NOMO-1 treated with DMSO at 0.1 percent for 48 hours (cell line): ENCODE measurements at regions not wholly inside any gene's neighbourhood (a gene's known extent, or its start where the extent isn't known, plus 50 kb on each side); places are given as distances from the start of the nearest gene placed in this dataset.
A peak's percentile ranks its signal among the peaks of the same experiment; 100 is the strongest.
"Not testable (repeated sequence)": the region's sequence is repeated elsewhere in the genome, so short reads cannot be mapped to it uniquely, and the experiment has no call there.

Source experiments
- DNase-seq: peaks from one replicate; lab custom pipeline; 2025; ENCODE audit not compliant: unreplicated experiment; lab: John Stamatoyannopoulos, UW

DNA sequence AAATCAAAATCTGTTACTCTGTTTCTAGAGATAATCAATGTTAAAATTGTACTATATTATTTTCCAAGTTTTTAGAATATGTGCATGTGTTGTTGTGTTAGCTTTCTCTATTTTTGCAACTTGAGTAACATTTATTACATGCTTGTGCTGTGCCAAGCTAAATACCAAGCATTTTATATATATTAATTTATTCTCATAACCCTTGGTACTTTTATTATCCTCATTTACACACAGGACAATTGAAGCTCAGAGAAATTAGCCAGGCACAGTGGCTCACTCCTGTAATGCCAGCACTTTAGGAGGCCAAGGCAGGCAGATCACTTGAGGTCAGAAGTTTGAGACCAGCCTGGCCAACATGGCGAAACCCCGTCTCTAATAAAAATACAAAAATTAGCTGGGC, 254.0 kb upstream of the DMRT1 start:
- no peak for DNase-seq

GRCh38 chr9:588981-589380, 252.5 kb upstream of the DMRT1 start:
- no peak for DNase-seq

GRCh38 chr9:589723-590122, 251.8 kb upstream of the DMRT1 start:
- DNase-seq = no peak

DNA sequence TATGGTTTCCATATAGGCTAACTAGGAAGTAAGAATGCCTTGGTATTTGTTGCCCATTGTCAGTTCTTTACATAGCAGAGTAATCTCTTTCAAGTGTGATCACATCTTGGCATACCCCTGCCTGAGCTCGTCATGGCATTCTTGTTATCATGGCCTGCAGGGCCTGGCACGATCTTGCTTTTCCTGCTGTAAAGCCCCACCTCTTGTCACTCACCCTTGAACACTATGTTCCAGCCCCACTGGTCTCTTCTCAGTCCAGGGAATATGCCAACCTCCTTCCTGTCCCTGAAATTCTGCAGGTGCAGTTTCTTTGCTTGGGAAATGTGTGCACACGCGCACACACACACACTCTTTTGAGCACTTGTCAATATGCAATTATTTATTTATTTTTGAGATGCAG, 250.2 kb upstream of the DMRT1 start:
- no peak for DNase-seq

DNA sequence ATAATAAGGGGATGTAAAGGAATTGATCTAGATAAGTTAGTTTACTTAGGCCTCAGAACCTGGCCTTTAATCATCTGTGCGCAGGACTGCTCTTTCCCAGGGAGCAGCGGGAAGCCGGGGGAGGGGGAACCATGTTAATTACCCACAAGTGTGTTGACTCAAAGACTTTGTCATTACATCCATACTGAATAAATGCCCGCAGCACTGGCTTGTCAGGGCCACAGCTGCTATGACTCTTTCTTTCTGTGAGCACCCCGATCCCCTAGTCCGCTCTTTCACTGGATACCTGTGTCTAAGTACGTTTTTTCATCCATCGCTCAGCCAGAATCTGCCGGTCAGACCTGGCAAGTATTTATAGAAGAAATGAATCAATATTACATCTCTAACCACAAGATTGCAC, 249.3 kb upstream of the DMRT1 start:
- DNase-seq = no peak

DNA sequence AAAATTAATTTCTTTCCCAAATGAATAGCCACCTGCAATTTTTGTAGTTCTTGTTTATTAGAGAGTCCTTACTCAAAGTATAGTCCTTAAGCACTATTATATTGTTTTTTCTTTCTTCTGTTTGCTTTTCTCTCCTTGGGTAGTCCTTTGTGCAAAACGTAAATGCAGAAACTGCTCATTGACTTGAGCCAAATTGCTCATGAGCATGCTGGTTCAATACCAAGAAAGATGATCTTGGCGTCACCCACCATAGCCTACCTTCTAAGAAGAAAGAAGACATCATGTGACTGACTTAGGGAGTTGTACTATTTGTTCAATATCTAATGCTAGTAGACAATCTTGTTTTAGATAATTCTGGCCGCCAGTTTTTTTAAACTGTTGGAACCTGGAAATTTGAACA, 248.8 kb upstream of the DMRT1 start:
- no peak for DNase-seq

DNA sequence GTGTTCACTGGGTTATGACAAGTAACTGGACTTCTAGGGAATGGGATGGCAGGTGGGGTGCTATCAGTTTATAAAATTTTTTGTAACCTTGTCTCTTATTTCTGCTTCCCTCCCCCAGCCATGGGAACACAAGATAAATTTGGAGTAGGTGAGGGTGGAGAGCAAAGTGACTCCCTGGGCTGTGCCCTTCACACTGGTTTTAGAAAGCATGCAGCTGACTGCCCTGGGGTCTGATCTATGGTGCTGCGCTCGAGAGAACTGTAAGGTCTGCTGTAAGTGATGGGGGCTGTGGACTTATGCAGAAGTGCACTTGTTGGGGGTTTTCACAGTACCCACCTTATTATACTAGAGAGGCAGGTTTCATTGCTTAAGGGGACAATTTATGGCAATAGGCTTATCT, 247.7 kb upstream of the DMRT1 start:
- no peak for DNase-seq

DNA sequence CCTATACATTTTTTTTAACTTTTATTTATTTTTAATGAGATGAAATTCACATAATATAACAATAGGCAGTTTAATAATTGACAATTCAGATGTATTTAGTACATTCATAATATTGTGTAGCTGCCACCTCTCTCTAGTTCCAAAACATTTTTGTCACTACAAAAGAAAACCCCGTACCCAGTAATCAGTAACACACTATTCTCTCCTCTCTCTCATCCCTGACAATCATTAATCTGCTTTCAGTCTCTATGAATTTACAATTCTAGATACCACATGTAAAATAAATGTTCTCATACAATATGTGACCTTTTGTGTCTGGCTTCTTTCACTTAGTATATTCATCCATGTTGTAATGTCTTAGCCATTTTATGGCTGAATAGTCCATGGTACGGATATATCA, 244.8 kb upstream of the DMRT1 start:
- no peak for DNase-seq

- no peak for DNase-seq
Measured at GRCh38 chr9:600006-600405, 241.5 kb upstream of the DMRT1 start.

DNA sequence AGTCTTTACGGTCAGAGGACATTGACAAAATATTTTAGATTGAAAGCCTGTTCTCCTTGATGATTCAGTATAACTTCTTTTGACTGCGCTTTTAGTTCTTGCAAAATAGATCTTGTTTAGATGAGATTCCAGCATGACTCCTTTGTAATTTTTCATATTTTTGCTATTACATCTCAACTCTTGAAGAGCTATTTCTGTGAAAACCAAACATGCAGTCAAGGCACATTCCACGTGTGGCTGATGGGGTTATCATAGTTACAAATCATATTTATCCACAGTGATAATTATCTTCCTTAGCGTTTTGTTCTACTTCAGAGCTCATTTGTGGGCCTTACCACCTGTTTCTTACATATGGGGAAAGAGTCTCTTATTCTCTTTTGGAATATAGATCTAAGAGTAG, 238.8 kb upstream of the DMRT1 start:
- DNase-seq = no peak

GRCh38 chr9:603126-603525, 238.4 kb upstream of the DMRT1 start:
- DNase-seq = no peak

DNA sequence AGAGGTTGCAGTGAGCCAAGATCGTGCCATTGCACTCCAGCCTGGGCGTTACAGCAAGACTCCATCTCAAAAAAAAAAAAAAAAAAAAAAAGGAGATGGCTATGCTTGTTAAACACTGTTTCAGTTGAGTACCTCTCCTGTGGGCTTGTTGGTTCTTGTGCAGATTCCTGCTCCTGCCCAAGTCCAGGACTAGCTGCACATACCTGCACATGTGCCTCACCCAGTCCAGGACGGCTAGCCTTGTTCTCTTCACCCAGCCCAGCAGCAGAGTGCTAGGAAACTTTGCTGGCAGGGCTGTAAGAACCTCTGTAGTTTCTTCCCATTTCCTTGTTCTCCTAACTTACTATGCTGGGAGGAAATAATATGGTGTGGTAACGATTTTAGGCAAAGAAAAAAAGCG, 234.1 kb upstream of the DMRT1 start:
- DNase-seq = no peak

DNA sequence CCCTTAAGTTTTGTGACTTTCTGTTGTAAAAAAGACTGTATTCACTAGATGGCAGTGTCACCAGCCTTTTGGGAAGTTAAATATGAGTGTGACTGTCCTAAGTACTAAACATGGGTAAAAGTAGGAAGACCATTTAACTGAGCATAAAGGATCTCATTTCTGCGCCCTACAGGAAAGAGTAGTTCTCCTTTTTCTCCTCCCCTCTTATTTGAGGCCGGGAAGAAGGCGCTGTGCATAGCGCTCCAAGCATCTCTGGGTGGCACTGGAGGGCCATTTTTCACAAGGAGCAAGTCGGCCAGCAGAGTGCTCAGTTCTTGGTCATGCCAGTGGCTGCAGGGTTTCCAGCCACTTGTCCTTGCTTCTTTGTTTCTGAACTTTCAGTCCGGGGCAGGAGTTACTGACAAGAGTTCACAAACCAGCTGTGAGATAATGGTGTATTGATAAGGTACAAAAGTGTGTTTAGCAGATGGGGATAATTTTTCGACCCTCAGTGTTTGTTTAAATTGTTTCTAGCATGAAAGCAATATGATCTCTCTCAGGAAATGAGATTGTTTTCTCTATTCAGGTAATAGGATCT, 227.6 kb upstream of the DMRT1 start:
- DNase-seq = peak; percentile 90

DNA sequence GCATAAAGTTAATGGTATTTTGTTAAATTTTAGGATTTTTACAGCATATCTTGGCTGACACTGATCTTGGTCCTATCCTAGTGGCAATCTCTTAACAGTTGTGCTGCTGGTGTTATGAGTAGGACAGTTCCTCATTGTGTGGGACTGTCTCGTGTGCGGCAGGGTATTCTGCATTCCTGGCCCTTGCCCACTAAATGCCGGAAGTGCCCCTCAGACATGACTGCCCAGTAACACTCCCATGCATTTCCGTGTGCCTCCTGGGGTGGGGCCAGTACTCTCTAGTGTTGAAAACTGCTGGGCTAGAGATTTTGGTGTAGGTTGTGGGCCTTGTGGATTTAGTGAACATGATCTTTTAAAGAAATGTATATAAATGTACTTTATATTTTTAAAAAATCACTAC, 227.1 kb upstream of the DMRT1 start:
- no peak for DNase-seq

GRCh38 chr9:615756-616155, 225.7 kb upstream of the DMRT1 start:
- DNase-seq = no peak

DNA sequence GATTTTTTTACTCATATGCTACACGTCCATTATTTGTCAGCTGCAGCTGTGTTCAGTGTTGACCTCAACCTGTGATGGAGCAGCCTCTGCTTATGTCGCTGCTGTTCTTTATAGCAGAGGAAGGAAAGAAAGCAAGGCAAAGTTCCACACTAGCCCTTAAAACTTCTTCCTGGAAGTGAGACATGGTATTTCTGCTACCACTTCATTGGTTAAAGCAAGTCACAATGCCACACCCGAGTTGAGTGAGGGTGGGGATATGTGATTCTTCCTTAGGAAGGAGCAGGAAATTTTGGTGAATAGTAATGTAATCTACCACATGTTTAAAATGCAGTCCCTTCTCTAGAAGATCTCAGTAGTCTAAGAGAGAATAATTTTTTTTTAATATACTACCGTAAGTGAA, 224.8 kb upstream of the DMRT1 start:
- DNase-seq = no peak

- DNase-seq = no peak
Measured at GRCh38 chr9:617445-618085, 223.9 kb upstream of the DMRT1 start.

DNA sequence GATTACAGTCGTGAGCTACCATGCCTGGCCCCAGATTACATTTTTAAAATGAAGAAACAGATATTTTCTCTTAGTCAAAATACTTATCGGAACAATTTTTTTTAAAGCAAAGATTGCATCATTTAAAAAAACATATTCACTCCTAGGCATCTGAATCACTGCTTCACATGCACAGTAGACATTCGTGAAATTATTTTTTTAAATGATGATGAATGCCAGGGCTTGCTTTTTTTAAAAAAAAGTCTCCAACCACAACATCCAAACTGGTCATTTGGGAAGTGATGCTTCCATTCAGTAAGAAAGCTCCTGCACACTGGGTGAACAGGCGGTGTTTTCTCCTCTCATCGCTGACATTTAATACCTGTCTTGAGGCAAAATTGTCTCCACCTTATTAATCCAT, 223.0 kb upstream of the DMRT1 start:
- no peak for DNase-seq

- DNase-seq = peak; percentile 39
Measured at GRCh38 chr9:621201-621855, 220.2 kb upstream of the DMRT1 start.

DNA sequence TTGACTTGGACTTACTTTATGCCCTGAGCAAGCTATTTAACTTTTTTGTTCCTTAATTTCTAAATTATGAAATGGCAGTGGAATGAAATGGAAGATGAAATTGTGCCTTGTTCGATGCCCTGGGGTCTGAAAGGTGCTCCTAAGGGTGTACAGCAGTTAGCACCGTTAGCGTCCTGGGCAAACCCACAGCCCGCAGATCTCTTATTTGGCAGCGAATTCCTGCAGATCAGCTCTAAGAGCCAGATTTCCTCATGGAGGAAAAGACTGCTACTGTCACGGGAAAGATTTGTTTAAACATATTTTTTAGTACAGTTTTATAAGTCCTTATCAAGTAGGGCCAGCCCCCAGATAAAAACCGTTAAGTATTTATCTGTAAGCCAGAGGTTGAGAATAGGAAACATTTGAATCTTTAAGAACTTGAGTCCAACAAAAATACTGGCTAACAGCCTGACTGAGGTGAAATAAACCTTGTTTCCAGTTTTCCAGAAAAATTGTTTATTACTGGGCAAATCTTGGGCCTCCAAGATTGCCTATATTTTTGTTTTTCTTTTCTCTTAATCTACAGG, 216.5 kb upstream of the DMRT1 start:
- DNase-seq = no peak

DNA sequence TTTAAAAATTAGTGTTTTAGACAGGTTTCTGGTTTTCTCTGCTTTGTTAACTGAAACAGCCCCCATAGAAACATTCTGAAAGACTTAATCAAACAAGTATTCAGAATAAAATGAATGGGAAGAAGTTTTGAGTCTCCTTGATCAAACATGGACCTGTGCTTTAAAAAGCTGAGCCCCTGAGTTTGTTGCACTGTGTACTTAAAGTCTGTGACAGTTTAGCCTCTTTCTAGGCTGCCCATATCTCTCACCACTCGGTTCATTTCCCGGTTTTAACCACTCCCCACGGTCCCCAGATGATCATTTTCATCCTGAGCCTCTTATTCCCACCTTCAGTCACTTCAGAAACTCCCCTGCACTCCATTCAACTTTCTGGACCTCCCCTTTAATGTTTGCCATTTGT, 215.9 kb upstream of the DMRT1 start:
- no peak for DNase-seq

- DNase-seq = not testable (repeated sequence)
Measured at GRCh38 chr9:626114-626513, 215.4 kb upstream of the DMRT1 start.

DNA sequence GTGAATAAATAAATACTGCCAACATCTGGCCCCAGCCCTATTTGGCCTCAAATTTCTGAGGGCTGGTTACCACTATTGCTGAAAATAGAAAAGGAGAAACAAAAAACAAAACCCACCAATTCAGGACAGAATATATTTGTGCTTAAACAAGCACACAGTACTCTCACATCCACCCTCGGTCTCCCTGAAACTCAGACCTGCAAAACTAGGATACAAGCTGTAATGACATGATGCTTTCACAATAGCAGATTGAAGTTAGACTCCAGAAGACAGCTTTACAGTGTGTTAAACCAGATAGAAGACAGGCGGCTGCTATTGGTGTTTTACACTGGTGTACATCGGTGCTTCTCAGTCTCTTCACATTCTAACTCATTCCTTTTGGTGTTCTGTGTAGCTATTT, 214.9 kb upstream of the DMRT1 start:
- no peak for DNase-seq
